ENCODE measurements at regions not wholly inside any gene's neighbourhood (a gene's known extent, or its start where the extent isn't known, plus 50 kb on each side); places are given as distances from the start of the nearest gene placed in this dataset.
A peak's percentile ranks its signal among the peaks of the same experiment; 100 is the strongest.

DNA sequence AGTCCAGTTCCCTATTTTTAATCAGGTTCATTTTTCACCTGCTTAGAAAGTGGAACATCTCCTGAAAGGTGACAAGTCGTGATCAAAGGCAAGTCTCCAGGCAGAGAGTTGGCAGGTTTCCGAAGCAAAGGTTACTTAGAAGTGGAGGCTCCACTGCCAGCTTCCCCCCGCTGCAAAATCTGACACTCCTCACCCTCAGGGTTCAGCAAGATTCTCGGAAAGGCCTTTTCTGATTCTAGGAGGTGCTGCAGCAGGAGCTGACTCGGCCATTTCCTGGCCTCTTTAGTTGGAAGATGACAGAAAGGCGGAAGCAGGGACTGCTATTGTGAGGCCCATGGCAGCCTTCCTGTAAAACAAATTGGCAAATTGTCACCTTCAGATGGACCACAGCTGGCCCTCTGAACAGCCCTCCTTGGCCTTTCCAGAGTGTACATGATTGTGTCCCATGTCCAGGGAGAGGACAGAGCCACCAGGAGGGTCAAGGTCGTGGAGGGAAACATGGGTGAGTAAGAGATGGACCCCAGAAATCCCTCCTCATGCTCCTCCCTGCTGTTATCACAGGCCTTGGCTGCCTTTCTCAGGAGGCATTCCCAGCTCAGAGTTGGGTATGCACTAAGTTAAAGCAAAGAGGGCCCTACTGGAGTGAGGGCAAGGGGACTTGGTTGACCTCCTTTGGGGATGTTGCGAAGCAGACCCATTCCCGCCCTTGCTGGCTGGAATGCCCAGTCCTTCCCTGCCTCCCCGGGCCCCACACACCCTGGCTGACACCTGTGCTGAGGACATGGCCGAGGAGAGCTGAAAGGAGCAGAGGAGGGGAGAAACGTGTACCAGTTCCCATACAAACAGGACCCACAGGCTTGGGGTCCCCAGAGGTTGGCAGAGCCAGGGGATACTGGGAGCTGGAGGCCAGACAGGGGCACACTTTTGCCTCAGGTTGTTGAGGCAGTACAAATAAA lies 115.5 kb upstream of the IRF2BP2 start:
- DNase-seq: no peak

DNA sequence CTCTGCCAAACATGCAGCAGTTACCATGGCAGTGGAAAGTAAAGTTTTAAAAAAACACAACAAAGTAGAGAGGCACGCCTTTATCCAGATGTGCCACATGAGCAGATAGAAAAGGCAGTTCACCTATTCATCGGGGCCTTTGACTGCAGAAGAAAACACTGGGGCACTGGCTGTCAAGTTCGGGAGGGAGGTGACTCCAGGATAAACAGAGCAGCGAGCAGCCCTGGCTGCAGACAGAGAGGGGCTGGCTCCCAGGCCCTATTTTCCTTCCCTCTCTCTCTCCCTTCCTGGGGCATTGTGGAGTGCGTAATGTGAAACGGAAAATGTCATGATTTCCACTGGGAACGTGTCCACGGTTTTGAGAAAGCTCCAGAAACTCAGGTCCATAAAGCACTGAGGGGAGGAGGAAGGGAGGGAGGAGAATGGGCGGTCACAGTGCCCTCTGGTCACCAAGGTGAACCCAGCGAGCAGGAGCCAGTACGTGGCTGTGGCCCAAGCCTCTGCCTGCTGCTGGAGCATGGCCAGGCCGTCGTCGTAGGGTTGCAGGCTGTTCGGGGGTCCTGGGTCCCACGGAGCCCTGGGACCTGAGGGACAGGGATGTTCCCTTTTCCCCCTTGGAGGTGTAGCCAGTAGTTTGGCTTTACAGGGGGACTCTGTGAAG lies 114.7 kb upstream of the IRF2BP2 start:
- DNase-seq: peak; percentile 57 to 86

DNA sequence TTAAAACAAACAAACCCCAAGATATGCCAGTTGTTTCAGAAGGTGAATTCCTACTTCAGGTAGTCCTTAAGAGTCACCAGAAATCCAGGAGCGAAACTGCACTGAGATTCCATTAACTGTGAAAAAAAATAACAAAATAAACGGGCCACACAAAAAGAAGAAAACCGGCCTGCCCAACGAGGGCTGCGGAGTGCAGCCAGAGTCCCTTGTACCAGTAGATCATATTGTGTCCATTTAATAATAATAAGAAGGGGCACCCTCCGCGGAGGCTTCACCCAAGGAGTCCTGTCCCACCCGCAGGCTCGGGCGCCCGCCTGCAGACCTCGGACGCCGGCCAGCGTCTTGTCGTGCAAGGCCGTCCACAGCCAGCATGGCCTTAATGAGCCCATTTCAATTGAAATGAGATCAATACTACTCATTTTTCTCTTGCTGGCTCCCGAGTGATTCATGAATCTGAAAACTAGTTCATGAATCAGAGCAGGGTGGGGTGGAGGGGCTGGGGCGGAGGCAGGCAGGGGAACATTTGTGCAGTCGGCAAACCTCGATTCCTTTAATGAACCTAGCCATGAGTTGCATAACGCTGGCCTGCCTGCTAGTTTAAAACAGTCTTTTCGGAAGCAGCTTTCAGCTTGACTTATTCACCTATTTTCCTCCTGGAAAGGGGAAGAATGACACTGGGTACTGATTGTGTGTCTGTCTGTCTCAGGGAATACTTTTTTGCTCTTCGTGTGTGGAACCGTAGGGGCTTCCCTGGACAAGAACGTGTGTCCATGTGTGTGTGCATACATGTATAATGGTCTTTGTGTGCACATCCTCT lies 113.1 kb upstream of the IRF2BP2 start:
- DNase-seq: no peak

DNA sequence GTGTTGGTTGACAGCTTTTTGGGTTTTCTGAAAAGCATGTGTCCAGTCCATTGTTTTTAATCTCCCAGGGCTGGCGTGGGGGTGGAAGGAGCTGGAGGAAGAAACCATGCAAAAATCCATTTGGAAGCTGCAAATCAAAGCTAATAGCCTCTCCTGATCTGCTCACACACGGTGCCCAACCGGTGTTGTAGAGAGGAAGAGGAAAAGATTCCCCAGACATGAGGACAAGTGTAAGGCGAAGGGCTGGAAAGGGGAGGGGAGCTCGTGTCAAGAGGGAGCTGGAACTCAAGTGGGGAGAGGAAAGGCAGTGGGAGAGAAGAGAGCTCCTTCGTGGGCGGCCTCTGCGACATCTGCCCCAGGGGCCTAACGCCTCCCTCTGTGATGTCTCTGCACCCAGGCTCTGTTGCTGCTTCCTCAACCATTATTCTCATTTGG lies 112.3 kb upstream of the IRF2BP2 start:
- no peak for DNase-seq

DNA sequence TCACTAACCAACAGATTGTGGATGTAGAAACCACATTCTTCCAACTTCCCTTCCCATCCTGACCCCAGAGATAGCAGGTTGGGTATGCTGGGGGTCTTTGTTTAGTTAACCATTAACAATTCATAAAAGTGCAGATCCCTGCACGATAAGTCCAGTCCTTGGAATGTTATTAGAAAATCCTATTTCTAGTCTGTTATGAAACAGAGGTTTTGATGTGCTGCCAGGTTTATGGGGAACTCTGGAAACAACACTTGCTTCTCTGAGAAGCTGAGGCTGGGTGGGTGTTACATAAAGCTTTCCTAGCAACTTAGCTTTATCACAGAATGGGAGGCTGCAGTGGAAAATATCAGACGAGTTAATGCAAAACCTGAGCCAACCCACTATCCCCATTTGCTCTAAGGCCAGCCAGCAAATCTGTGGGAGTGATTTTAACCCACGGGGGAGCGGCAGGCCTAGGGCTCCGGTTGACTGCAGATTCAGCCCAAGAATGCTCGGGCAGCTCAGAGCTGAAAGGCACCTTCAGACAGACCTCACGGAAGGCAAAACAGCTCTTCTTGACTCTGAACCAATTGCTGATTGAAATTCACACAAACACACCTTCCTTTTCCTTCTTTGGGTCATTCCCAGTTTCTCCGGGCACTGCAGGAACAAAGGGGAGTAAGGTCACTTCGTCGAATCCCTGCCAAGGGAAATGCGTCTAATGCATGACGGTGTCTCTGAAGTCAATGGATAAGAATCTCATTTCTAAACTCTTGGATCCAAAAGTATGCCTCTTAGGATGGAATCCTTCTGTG lies 111.7 kb upstream of the IRF2BP2 start:
- DNase-seq: no peak

DNA sequence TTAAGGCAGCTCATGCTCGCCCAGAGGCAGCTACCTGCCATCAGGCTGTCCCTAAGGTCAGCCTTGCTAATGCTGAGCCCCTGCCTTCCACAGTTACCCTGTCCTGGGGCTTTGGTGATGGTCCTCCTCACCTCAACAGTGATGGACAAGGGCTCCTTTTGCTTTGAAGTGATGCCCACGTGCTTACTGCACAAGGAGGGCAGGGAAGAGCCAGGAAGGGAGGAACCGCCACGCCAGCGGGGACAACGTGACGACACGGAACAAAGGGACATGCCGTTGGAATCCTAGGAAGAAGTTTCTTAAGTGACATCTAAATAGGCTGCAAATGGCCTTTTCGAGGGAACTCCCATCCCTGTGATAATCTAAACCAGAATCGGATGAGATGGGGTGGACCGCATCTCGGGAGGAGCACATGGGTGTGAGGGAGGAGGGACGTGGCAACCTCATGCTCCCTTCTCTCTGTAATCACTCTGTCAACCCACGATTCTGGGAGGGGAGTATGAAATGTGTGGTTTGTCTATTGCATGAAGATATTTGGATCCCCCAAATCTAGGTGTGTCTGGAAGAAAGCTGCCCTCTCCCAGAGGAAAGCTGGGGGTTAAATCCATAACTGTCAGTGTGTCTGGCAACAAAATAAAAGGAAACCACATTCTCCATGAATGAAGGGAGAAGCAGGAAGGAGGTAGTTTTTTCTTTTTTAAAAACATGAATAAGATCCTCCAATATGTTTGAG lies 110.9 kb upstream of the IRF2BP2 start:
- DNase-seq: no peak

DNA sequence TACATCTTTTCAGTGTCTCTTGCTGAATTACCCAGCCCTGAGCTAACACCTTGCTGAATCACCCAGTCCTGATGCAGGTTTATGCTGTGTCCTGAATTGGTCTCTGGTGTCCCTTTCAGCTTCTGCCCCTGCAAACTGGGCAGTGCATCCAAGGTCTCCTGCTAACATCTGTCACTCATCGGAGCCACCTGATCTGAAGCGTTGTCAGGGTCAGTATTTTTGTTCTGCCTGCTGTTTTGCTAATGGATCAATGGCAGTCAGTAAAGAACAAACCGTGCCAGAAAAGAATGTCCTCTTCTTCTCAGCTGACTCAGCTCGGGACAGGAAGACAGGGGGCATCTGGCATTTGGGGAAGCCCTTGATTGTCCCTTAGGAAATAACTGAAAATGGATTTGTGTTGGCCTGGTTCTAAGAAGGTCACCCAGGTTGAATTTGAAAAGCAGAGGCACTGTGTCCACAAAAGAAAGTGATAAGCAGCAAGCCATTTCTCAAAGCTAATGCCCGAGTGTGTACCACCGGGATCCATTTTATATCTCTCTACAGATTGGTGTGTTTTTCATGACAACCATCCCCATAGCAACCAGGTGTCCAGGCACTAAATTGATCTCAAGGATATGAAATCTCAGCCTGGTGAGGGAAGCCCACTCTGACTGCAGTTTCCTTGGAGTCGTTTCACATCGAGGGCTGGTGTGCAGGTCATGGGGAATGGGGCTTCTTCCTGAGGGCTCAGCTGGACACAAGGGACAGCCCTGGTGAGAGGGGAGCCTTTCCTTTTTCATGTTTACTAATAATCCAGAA lies 109.7 kb upstream of the IRF2BP2 start:
- no peak for DNase-seq

DNA sequence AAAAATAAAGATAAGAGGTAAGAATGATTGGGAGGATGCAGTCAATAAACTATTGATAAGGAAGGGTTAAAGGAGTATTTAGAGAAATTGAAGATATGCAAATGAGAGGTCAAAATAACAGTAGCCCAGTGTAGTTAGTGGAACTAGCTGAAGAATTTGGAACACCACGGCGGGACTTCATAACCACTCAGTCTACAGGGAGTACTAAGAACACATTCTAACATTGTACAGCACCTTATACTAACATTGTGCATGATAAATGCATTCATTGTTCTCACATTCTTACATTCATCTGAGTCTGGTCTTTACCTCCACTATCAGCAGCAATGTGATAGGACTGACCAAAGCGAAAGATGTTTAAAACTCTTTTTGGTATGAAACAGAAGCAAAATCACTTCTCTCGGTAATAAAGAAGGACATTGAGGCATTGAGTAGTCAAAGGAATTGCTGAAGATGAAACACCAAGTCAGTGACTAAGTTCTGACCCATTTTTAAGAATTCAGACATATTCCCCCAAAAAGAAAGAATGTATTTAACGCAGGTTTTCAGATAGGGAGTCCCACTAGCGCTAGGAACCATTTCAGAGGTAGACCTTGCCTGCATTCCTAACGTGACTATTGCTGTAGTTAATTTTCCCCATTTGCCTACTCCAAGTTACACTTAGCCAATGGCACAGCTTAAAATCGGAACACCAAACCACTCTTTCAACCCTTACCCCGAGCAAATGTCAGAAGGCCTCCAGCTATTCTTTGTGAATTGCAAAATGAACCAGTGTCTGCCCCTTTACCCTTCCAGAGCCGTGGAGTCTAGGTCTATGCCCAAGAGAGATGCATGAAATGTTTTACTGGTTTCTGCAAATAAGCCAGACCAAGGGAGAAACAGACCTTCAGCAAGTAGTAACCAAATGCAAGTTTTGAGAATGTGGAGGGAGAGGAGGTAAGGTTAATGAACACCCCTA lies 108.8 kb upstream of the IRF2BP2 start:
- no peak for DNase-seq

DNA sequence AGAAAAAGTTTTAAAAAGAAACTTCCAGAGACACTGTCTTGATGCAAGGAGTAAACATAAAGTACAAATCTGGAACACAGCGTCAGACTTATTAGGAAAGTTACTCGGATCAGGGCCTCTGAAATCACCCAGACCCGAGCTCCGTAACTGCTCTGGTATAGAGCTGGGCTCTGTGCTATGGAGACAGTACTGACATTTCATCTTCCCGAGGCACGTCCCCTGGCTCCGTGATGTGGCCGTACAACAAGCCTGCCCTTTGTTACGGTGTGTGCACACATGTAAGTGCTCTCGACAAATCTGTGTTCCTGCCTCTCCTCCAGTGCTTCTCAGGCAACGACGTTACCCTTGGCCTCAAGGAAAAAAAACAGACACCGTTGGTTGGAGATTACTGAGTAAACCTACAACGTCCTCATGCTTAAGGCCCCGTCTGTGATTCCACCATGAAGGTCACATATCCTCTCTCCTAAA lies 107.0 kb upstream of the IRF2BP2 start:
- peak in 1 of 2 experiments; percentile 31 for DNase-seq

DNA sequence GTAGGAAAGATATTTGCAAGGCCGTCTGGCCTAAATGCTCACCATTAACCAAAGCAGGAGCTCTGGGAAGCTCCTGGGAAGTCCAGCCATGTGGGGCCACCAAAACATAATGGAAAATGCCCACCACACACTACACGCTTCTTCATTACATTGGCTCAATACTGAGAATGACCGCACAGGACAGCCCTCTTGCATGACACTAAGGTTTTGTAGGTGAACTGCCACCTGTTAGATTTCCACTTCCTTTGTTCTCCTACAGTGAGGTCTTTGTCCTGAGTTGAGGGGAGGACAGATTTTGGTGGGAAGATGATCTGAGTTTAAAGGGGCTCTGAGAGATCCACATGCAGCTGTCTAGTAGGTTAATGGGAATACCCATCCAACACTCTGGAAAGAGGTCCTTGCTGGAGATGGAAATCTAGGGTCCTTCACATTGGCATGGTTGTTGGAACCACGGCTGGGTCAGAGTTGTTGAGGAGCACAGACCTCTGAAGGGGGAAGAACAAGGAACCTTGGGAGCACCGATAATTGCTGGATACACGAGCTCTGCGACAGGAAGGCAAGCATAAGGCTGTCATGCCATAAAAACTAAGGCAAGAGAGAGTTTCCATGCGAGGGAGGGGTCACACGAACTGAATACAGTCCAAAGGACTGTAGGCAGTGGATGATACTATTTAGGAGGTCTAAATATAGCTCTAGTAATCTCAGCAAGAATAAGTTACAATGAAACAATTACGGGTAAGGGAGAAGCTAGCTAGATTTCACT lies 105.5 kb upstream of the IRF2BP2 start:
- no peak for DNase-seq

DNA sequence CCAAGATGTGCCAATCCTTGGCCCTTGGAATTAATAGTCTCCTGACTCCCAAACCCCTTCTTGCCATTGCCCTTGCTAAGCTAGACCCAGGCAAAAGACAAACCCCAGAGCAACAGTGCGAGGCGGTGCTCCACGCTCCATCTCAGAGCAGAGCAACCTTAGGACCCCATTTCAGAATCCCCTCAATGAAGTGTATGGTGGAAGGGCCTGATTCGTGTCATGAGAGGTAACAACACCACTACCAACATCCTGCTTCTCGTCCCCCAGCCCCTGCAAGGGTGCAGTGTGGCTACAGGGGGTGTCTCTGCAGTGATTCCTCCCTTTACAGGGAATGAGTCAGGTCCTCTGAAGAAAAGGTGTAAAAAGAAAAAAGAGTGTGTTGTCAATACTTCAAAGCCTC lies 103.9 kb upstream of the IRF2BP2 start:
- no peak for DNase-seq

DNA sequence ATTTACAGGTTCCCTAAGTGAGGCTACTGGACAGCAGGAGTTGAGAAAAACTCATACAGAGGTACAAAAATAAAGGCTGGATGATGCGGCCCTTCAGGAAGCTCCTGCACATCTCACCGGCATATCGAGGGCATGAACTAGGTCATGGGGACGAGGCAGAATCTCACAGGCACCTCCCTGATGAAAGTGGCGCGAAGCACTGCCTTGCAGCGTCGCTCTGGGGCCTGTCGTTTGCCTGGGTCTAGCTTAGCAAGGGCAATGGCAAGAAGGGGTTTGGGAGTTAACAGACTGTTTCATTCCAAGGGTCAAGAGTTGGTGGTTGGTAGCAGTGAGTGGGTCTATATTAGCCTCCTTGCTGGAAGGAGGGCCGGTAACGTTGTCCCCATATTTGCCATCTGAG lies 103.5 kb upstream of the IRF2BP2 start:
- no peak for DNase-seq

DNA sequence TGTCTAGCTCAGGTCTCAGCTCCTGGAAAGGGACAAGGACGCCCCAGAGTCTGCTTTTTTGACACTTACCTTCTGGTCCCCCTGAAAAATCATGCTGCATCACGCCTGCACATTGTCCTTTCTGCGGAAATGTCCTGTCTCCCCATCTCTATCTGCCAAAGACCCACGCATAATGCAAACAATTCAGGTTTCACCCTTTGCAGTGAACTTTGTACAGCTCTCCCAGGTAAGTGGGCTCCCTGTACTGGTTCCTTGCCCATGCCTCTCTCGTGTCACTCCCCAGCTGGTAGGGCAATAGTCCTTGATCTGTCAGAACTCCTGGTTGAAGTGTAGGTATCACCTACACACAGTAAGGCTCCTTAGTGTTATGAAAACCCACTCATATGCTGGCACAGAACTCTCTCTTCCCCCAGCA lies 102.9 kb upstream of the IRF2BP2 start:
- DNase-seq: no peak

DNA sequence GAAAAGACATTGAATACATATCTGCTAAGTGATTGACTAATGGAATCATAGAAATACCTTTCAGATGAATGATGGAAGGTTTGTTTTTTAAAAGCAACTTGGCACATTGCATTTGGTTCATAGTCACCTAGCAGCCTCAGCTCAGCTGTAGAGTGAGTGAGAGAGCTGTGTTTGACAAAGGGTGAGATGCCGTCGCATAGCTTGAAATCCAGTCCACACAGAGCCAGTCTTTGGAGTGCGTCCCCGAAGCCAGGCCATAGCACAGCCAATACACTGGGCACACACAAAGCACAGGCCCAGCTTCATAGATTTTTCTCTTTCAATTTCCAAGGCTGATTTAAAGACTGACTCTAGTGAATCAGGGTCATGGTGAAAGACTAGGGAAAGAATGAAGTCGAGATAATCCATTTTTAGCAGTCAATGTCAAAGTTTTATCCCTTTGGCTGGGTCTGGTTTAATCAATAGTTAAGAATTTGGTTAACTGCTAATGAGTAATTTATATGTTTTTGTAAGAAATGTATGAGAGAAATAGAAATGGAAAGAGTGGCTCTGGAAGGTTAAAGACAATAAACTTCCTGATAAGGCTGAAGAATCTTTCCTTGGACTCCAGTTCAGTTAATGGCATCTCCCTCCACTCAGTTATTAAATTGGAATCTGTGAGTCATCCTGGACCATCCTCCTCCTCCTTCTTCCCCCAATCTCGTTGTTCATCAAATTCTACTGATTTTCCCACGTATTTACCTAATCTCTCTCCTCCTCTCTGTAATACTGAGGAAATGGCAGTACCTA lies 101.2 kb upstream of the IRF2BP2 start:
- no peak for DNase-seq

DNA sequence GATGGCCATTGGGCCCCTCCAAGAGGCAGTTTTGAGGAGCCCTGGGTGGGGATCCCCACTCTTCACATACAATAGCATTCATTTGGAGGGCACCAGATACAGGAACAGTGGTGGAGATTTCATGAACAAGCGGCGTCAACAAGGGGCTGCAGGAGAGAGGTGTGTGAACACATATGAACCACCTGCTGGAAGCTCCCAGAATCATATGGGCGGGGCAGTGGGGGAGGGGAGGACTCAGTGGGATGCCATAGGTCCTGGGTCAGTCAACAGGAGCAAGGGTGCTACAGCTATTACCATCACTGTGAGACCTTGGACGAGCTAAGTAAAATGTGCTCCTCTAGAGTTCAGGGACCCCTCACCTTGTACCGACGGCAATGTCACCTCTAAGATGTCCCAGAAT lies 100.4 kb upstream of the IRF2BP2 start:
- DNase-seq: no peak

DNA sequence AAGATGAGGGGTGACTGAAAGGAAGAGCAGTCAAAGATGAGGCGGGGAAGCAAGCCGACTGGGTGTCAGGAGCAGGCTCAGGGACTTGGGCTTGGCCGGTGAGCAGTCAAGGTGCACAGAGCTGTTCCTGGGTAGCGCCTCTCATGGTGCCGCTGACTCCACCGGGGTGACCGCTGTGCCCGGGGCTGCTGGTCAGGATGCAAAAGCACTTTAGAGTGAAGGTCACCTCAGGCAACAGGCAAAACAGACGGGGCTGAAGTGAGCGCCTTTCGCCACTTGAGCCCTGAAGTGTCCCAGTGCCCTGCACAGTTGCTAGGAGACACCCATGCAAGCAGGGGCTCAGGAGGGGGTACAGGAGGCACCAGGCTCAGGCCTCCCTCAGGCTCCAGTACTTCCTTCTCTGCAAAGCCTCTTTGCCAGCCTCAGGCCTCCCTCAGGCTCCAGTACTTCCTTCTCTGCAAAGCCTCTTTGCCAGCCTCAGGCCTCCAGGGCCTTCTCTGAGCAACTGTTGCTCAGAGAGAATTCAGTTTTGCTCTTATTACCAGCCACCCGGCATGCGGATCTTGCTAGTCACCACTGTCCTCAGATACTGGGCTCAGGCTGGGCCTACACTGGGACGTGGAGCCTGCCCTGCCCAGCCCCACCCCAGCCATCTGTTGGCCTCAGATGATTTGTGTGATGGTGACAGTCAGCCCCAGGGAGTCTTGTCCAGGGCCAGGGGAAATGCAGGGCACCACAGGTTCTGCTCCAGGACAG lies 99.7 kb upstream of the IRF2BP2 start:
- DNase-seq: no peak

Data from NCI-H1930 (cell line).